ENCODE measurements at regions not wholly inside any gene's neighbourhood (a gene's known extent, or its start where the extent isn't known, plus 50 kb on each side); places are given as distances from the start of the nearest gene placed in this dataset.
"Not testable (repeated sequence)": the region's sequence is repeated elsewhere in the genome, so short reads cannot be mapped to it uniquely, and the experiment has no call there.

GRCh38 chr14:40987481-40987880 is 619.2 kb upstream of the LRFN5 start:
- intact Hi-C loops (cut with DNase I), result no loop called here
- TF ChIP-seq POLR2AphosphoS5 (IDR thresholded peaks at IDR 0.05; ENCODE audit: insufficient read depth in 1 of 2, low read depth in 1 of 2) (no peak), POLR2A (IDR thresholded peaks at IDR 0.05) (no peak), CTCF (IDR thresholded peaks at IDR 0.05) (no peak)

GRCh38 chr14:40986655-40987054 is 620.0 kb upstream of the LRFN5 start:
- H3K27ac ChIP-seq, result no peak overlapping the region
- H3K4me3 ChIP-seq, result no peak overlapping the region
- no peaks in the 10 kb centered on the region for H3K9me3 ChIP-seq
- H3K4me1 ChIP-seq, result no peaks in the 10 kb centered on the region
- H3K27me3 ChIP-seq, result no peaks in the 10 kb centered on the region
- TF ChIP-seq POLR2A (IDR thresholded peaks at IDR 0.05) (no peak), POLR2AphosphoS5 (IDR thresholded peaks at IDR 0.05; ENCODE audit: insufficient read depth in 1 of 2, low read depth in 1 of 2) (no peak), CTCF (IDR thresholded peaks at IDR 0.05) (no peak)
- H3K36me3 ChIP-seq, result no peaks in the 10 kb centered on the region
- no peak for DNase-seq (ENCODE audit: extremely low spot score in 2 of 2)
- intact Hi-C loops (cut with DNase I), result no loop called here

More at GRCh38 chr14:40987481-40987880, 619.2 kb upstream of the LRFN5 start:
- Histone ChIP-seq H3K9me3 (no peaks in the 10 kb centered on the region), H3K36me3 (no peaks in the 10 kb centered on the region), H3K4me1 (no peaks in the 10 kb centered on the region), H3K27me3 (no peaks in the 10 kb centered on the region), H3K4me3 (no peak overlapping the region), H3K27ac (no peak overlapping the region)
- no peak for DNase-seq (ENCODE audit: extremely low spot score in 2 of 2)

- H3K36me3 ChIP-seq, result no peaks in the 10 kb centered on the region
- H3K27ac ChIP-seq, result no peak overlapping the region
- intact Hi-C loops (cut with DNase I), result no loop called here
- TF ChIP-seq CTCF (IDR thresholded peaks at IDR 0.05) (no peak), POLR2A (IDR thresholded peaks at IDR 0.05) (no peak)
- H3K27me3 ChIP-seq, result no peaks in the 10 kb centered on the region
- DNase-seq (ENCODE audit: extremely low spot score in 2 of 2), result no peak
- H3K4me3 ChIP-seq, result no peak overlapping the region
- no peaks in the 10 kb centered on the region for H3K9me3 ChIP-seq
- no peaks in the 10 kb centered on the region for H3K4me1 ChIP-seq
Observed at GRCh38 chr14:40985584-40985983, 621.1 kb upstream of the LRFN5 start.

GRCh38 chr14:40983604-40984003 is 623.1 kb upstream of the LRFN5 start:
- H3K36me3 ChIP-seq, result no peaks in the 10 kb centered on the region
- no peak overlapping the region for H3K4me3 ChIP-seq
- H3K27ac ChIP-seq, result no peak overlapping the region
- TF ChIP-seq CTCF (IDR thresholded peaks at IDR 0.05), result no peak
- TF ChIP-seq POLR2AphosphoS5 (IDR thresholded peaks at IDR 0.05; ENCODE audit: insufficient read depth in 1 of 2, low read depth in 1 of 2), result no peak
- TF ChIP-seq POLR2A (IDR thresholded peaks at IDR 0.05), result no peak
- intact Hi-C loops (cut with DNase I), result no loop called here
- no peaks in the 10 kb centered on the region for H3K27me3 ChIP-seq
- H3K4me1 ChIP-seq, result no peaks in the 10 kb centered on the region
- no peak for DNase-seq (ENCODE audit: extremely low spot score in 2 of 2)
- H3K9me3 ChIP-seq, result no peaks in the 10 kb centered on the region

GRCh38 chr14:40981247-40981646 is 625.4 kb upstream of the LRFN5 start:
- Histone ChIP-seq H3K9me3 (no peaks in the 10 kb centered on the region), H3K4me3 (no peak overlapping the region), H3K4me1 (no peaks in the 10 kb centered on the region), H3K27ac (no peak overlapping the region), H3K36me3 (no peaks in the 10 kb centered on the region), H3K27me3 (no peaks in the 10 kb centered on the region)
- TF ChIP-seq CTCF (IDR thresholded peaks at IDR 0.05), result no peak
- TF ChIP-seq POLR2A (IDR thresholded peaks at IDR 0.05), result no peak
- no peak for TF ChIP-seq POLR2AphosphoS5 (IDR thresholded peaks at IDR 0.05; ENCODE audit: insufficient read depth in 1 of 2, low read depth in 1 of 2)
- intact Hi-C loops (cut with DNase I), result no loop called here
- DNase-seq (ENCODE audit: extremely low spot score in 2 of 2), result no peak

- H3K4me1 ChIP-seq; H3K9me3 ChIP-seq; intact Hi-C loops (cut with DNase I); H3K36me3 ChIP-seq; DNase-seq (ENCODE audit: extremely low spot score in 2 of 2); H3K27me3 ChIP-seq; H3K27ac ChIP-seq; H3K4me3 ChIP-seq: not testable (repeated sequence)
Observed at GRCh38 chr14:40960257-40960656, 646.4 kb upstream of the LRFN5 start.
